Activated naive CD4-positive, alpha-beta T cell treated with anti-CD3 and anti-CD28 coated beads for 36 hours (primary cell): ENCODE measurements at regions not wholly inside any gene's neighbourhood (a gene's known extent, or its start where the extent isn't known, plus 50 kb on each side); places are given as distances from the start of the nearest gene placed in this dataset.
"Not testable (repeated sequence)": the region's sequence is repeated elsewhere in the genome, so short reads cannot be mapped to it uniquely, and the experiment has no call there.

Experiments used
- CTCF ChIA-PET: fragments of 350-600 bp; sonication (Branson Sonifier 250); formaldehyde crosslinking; loops from one replicate; lab custom pipeline; 2021; ENCODE audit warnings: antibody characterized with exemption; lab: Charles Lee
- DNase-seq: peaks from one replicate; pipeline ENCODE4 v3.0.0-alpha.2; 2020
- H3K27ac Mint-ChIP-seq: one replicate; pipeline ENCODE4 v1.8.0; 2021; ENCODE audit warnings: mild to moderate bottlenecking, mixed read lengths
- H3K27me3 Mint-ChIP-seq: one replicate; pipeline ENCODE4 v1.8.0; 2021; ENCODE audit warnings: low read depth, mixed read lengths
- H3K36me3 Mint-ChIP-seq: one replicate; pipeline ENCODE4 v1.8.0; 2021; ENCODE audit warnings: low read depth, mixed read lengths
- H3K4me1 Mint-ChIP-seq: one replicate; pipeline ENCODE4 v1.8.0; 2021; ENCODE audit warnings: low read depth, mixed read lengths
- H3K4me3 Mint-ChIP-seq: one replicate; pipeline ENCODE4 v1.8.0; 2021; ENCODE audit warnings: mild to moderate bottlenecking, moderate library complexity, mixed read lengths
- H3K9me3 Mint-ChIP-seq: one replicate; pipeline ENCODE4 v1.8.0; 2021; ENCODE audit warnings: mixed read lengths
- intact Hi-C: fragments of 100-400 bp; cut with micrococcal nuclease; formaldehyde crosslinking; loops from one replicate; pipeline ENCODE4 v1.15.1; 2023

DNA sequence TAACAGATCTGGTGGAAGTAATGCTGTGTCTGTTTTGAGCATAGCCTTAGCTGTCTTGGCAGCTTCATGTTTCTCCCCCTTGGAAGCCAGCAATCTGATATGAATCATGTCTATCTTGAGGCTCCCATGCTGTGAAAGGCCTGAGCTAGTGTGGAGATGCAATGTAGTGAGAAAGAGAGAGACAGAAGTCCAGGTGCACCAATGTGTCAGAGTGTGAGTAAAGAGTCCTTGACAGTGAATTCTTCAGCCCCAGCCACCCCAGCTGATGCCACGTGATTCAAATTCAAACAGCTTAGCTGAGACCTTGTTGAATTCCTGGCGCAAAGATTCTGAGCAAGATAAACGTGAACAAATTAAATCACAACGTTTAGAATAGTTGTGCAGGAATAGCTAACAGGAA lies 704.2 kb downstream of the EDEM1 start:
- DNase-seq: no peak
- Mint-ChIP-seq H3K4me3 (no peak overlapping the region), H3K9me3 (peaks cover 4% of the 10 kb centered on the region), H3K27me3 (no peaks in the 10 kb centered on the region), H3K4me1 (no peaks in the 10 kb centered on the region), H3K36me3 (no peaks in the 10 kb centered on the region), H3K27ac (no peak overlapping the region)
- intact Hi-C loops: no loop called here
- CTCF ChIA-PET: no interaction called here

DNA sequence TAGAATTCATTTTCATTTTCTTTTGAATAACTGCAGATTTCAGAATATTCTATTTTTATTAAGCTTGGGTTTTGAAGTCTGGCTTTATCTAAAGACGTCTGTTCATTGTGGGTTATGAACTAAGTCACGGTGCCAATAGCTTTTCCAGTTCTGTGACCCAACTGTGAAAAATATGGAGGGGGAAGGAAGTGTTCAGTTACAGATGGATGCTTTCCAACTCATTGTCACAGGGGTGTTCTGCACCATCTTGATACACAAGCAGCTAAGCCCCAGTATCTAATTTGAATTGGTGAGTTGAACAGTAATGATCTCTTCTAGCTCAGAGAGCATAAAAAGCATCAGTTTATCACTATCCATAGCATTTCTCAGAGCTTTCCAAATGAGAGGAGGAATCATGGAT lies 710.6 kb downstream of the EDEM1 start:
- CTCF ChIA-PET: interaction anchor here (0.7 kb wide), 1 partner anchor 30 kb away, joined by 4 read pairs; no protein-coding TSS in a partner anchor
- intact Hi-C loops: no loop called here
- no peaks in the 10 kb centered on the region for H3K36me3 Mint-ChIP-seq
- no peak overlapping the region for H3K4me3 Mint-ChIP-seq
- DNase-seq: no peak
- no peak overlapping the region for H3K27ac Mint-ChIP-seq
- no peaks in the 10 kb centered on the region for H3K27me3 Mint-ChIP-seq
- no peaks in the 10 kb centered on the region for H3K4me1 Mint-ChIP-seq
- peaks cover 2% of the 10 kb centered on the region for H3K9me3 Mint-ChIP-seq

DNA sequence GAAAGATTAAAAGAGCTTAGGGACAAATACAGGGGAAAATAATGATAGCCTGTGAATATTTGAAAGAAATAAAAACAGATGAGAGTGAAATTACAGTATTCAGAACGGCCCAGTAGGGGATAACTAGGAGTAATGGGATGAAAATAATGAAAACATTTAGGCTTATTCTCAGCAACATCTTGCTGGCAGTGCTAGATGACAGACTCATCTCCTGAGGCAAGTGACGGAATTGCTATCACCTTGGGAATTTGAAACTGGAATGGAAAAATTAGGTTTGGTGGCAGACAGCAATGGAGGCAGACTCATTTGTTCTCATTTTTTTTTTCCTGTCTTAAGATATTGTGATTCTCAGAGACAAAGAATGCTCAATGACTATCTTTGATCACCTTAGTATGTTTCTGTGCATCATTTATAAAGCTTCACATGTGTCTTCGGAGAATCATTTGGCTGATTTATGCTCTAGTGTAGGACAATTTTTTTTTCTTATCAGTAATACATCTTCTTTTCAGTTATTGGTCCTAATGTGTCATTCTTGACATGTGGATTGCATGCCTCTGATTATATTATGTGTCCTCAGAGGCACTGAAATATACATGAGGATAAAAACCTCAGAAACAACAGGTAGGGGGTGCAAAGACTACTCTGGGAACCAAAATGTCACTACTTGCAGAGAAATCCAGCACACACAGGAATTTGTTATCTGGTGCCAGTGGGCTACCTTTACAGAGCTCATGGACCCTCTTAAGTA lies 711.7 kb downstream of the EDEM1 start:
- intact Hi-C loops: no loop called here
- no peaks in the 10 kb centered on the region for H3K36me3 Mint-ChIP-seq
- H3K4me3 Mint-ChIP-seq: no peak overlapping the region
- DNase-seq: no peak
- no peaks in the 10 kb centered on the region for H3K27me3 Mint-ChIP-seq
- CTCF ChIA-PET: no interaction called here
- H3K27ac Mint-ChIP-seq: no peak overlapping the region
- no peaks in the 10 kb centered on the region for H3K4me1 Mint-ChIP-seq
- H3K9me3 Mint-ChIP-seq: peaks cover 4% of the 10 kb centered on the region

DNA sequence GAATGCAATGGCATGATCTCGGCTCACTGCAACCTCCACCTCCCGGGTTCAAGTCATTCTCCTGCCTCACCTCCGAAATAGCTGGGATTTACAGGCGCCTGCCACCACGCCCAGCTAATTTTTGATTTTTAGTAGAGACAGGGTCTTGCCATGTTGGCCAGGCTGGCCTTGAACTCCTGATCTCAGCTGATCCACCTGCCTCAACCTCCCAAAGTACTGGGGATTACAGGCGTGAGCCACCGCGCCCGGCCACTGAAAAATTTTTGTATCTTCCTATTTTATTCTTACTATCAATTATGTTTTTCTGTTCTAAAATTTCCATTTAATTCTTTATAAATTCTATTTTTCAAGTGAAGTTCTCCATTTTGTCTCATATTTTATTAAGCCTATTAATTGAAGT lies 730.4 kb downstream of the EDEM1 start:
- CTCF ChIA-PET: no interaction called here

DNA sequence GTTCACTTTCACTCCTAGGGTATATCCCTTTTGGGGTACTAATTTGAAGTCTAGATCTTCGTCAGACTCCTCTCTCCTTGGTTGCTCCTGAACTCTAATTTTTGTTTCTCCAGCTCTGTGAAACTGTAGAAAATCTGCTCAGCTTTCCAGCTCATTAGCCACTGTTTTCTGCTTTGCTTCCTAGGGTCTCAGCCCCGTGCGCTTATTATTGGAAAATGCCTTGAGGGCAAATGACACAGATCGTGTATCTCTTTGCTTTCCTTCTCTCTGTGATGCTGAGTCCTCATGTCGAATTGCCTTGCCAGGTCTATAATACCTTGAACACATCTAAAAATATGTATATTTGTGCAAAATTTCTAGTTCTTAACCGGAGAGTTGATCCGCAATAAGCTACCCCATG lies 731.1 kb downstream of the EDEM1 start:
- CTCF ChIA-PET: no interaction called here
- H3K9me3 Mint-ChIP-seq: peaks cover 5% of the 10 kb centered on the region
- intact Hi-C loops: no loop called here
- no peaks in the 10 kb centered on the region for H3K27me3 Mint-ChIP-seq
- H3K36me3 Mint-ChIP-seq: no peaks in the 10 kb centered on the region
- no peak overlapping the region for H3K27ac Mint-ChIP-seq
- no peak for DNase-seq
- no peaks in the 10 kb centered on the region for H3K4me1 Mint-ChIP-seq
- H3K4me3 Mint-ChIP-seq: no peak overlapping the region

More for the DNA sequence above, 730.4 kb downstream of the EDEM1 start:
- DNase-seq: no peak
- H3K4me3 Mint-ChIP-seq: no peak overlapping the region
- H3K27me3 Mint-ChIP-seq: no peaks in the 10 kb centered on the region
- no peak overlapping the region for H3K27ac Mint-ChIP-seq
- no peaks in the 10 kb centered on the region for H3K4me1 Mint-ChIP-seq
- H3K9me3 Mint-ChIP-seq: peaks cover 5% of the 10 kb centered on the region
- no peaks in the 10 kb centered on the region for H3K36me3 Mint-ChIP-seq
- intact Hi-C loops: no loop called here

DNA sequence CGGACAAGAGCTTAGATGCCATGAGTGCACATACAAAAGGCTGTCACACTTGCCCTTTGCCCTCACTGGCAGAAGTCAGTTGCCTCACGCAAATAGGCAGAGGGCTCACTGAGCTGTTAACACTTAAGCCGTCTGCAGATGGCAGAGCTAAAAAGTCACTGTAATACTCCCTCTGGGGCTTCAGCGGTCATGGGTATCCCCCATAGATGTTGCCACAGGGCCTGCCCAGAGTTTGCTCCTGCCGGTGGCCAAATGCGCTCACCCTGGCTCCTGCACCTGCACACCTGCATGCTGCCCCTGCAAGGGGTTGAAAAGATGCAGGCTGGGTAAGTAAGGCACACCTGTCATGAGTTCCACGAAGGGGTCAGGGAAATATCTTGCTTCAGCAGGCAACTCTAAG lies 741.5 kb downstream of the EDEM1 start:
- H3K36me3 Mint-ChIP-seq: no peaks in the 10 kb centered on the region
- H3K9me3 Mint-ChIP-seq: peaks cover 2% of the 10 kb centered on the region
- H3K27ac Mint-ChIP-seq: no peak overlapping the region
- H3K4me1 Mint-ChIP-seq: no peaks in the 10 kb centered on the region
- no peaks in the 10 kb centered on the region for H3K27me3 Mint-ChIP-seq
- H3K4me3 Mint-ChIP-seq: no peak overlapping the region
- intact Hi-C loops: no loop called here
- no peak for DNase-seq
- CTCF ChIA-PET: interaction anchor here (1.2 kb wide), 1 partner anchor 31 kb away, joined by 4 read pairs; no protein-coding TSS in a partner anchor

DNA sequence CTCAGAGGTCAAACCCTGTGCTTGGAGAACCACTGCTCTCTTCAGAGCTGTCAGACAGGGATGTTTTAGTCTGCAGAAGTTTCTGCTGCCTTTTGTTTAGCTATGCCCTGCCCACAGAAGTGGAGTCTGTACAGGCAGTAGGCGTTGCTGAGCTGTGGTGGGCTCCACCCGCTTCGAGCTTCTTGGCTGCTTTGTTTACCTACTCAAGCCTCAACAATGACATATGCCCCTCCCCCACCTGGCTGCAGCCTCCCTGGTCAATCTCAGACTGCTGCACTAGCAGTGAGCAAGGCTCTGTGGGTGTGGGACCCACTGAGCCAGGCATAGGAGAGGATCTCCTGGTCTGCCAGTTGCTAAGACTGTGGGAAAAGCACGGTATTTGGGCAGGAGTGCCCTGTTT lies 756.6 kb downstream of the EDEM1 start:
- H3K4me3 Mint-ChIP-seq, DNase-seq, CTCF ChIA-PET: not testable (repeated sequence)

DNA sequence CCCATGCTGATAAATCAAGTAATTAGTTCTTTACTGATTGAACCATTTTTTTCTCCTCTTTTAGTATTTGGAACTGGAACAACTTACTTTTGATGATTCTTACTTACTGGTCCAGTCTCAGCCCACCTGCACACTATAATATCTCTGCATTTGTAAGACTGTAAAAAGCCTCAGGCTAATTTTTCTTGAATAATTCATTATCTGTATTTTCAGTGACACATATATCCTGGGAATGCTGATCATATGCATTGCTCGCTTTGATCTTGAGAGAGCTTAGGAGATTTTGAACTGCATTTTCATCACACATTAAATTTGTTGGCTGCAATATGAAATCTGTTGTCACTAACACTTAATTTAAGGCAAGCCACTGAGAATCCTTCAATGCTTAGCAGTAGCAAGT lies 760.6 kb downstream of the EDEM1 start:
- intact Hi-C loops: no loop called here
- no peaks in the 10 kb centered on the region for H3K4me1 Mint-ChIP-seq
- no peaks in the 10 kb centered on the region for H3K9me3 Mint-ChIP-seq
- CTCF ChIA-PET: no interaction called here
- no peaks in the 10 kb centered on the region for H3K36me3 Mint-ChIP-seq
- no peak overlapping the region for H3K27ac Mint-ChIP-seq
- no peak overlapping the region for H3K4me3 Mint-ChIP-seq
- DNase-seq: no peak
- no peaks in the 10 kb centered on the region for H3K27me3 Mint-ChIP-seq

More for the DNA sequence above, 756.6 kb downstream of the EDEM1 start:
- H3K27me3 Mint-ChIP-seq, H3K4me1 Mint-ChIP-seq, H3K9me3 Mint-ChIP-seq, H3K27ac Mint-ChIP-seq, intact Hi-C loops, H3K36me3 Mint-ChIP-seq: not testable (repeated sequence)

DNA sequence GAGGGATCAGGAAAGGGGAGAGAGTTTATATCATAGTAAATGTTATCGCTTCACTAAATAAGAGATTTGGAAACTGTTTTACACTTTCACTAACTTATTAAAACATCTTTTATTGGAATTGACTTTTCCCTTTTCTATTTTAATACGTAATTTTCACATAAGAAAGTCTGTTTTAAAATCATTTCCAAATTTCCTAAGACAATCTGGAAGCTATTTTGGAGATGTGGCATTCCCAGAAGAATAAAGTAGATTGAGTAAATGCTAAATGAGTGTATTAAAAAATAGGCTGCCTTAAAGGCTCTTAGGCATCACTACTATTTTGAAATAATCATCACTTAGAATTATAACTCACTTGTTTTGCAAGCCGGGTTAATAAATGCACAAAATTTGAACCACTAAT lies 763.5 kb downstream of the EDEM1 start:
- Mint-ChIP-seq H3K27me3 (no peaks in the 10 kb centered on the region), H3K9me3 (no peaks in the 10 kb centered on the region), H3K4me3 (no peak overlapping the region), H3K4me1 (no peaks in the 10 kb centered on the region), H3K27ac (no peak overlapping the region), H3K36me3 (no peaks in the 10 kb centered on the region)
- CTCF ChIA-PET: no interaction called here
- no peak for DNase-seq
- intact Hi-C loops: no loop called here

DNA sequence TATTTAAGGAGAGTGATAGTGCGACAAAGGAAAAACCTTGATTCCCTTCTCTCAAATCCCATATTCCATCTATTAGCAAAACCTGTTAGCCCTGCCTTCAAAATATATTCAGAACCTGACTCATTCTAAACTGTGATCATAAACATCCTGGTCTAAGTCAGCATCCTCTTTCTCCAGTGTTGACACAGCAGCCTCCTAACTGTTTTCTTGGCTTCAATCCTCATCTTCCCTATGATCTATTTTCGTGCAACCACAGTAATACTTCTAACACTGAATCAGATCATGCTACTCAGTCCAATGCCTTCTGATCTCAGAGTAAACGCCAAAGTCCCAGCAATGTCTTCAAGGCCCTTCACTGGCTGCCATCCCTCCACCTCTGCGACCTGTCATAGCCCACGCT lies 785.1 kb downstream of the EDEM1 start:
- Mint-ChIP-seq H3K4me1 (no peaks in the 10 kb centered on the region), H3K9me3 (no peaks in the 10 kb centered on the region), H3K27me3 (no peaks in the 10 kb centered on the region), H3K4me3 (no peak overlapping the region), H3K27ac (no peak overlapping the region), H3K36me3 (no peaks in the 10 kb centered on the region)
- DNase-seq: no peak
- intact Hi-C loops: no loop called here
- CTCF ChIA-PET: no interaction called here

DNA sequence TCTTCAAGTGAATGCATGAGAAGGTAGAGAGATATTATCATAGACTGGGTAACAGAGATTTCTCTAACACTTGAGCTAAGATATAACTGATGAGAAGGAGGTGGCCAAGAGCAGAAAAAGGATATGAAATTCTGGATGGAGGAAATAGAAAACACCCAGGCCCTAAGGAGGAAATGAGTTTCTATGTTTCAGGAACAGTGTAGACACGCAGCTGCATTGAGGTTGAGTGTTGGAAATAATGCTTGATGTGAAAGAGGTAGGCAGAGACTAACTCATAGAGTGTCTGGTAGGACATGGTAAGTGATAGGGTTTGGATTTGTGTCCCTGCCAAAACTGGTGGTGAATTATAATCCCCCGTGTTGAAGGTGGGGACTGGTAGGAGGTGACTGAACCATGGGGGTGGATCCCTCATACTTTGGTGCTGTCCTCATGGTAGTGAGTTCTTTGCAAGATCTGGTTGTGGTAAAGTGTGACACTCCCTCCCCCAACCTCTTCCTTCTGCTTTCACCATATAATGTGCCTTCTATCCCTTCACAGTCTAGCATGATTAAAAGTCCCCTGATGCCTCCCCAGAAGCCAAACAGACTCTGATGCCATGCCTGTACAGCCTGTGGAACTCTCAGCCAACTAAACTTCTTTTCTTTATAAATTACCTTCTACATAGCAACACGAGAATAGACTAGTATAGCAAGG lies 787.3 kb downstream of the EDEM1 start:
- intact Hi-C loops: no loop called here
- Mint-ChIP-seq H3K4me1 (no peaks in the 10 kb centered on the region), H3K27ac (no peak overlapping the region), H3K36me3 (no peaks in the 10 kb centered on the region), H3K9me3 (no peaks in the 10 kb centered on the region), H3K27me3 (no peaks in the 10 kb centered on the region), H3K4me3 (no peak overlapping the region)
- no peak for DNase-seq
- CTCF ChIA-PET: no interaction called here

DNA sequence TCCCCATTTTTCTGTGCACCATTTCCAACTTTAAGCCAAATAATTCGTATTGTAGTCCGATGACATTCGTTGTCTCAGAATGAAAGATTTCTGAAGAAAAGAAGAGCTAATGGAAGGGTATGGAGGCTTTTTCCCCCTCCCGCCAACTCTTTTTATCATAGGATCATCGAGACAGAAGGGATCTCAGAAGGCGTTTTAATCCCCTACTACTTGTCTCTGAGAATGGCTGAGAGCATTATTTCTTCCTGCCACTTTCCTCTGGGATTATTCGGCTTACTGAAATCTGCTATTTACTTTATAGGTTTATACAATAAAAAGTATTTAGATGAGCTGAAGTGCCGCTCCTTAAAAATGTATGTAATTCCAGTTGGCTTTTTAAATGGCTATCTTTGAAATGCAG lies 789.8 kb downstream of the EDEM1 start:
- CTCF ChIA-PET: no interaction called here
- intact Hi-C loops: no loop called here
- Mint-ChIP-seq H3K36me3 (no peaks in the 10 kb centered on the region), H3K27ac (no peak overlapping the region), H3K27me3 (no peaks in the 10 kb centered on the region), H3K4me3 (no peak overlapping the region), H3K9me3 (peaks cover 11% of the 10 kb centered on the region), H3K4me1 (no peaks in the 10 kb centered on the region)
- DNase-seq: no peak

DNA sequence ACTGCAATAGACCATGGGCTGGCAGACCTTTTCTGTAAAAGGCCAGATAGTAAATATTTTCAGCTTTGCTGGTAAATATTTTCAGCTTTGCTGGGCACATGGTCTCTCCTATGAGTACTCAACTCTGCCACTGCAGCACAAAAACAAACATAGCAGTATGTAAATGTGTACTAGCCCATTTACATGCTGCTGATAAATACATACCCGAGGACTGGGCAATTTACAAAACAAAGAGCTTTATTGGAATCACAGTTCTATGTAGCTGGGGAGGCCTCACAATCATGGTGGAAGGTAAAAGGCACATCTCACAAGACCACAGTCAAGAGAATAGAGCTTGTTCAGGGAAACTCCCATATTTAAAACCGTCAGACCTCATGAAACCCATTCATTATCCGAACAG lies 793.0 kb downstream of the EDEM1 start:
- Mint-ChIP-seq H3K9me3 (peaks cover 13% of the 10 kb centered on the region), H3K27me3 (no peaks in the 10 kb centered on the region), H3K27ac (no peak overlapping the region), H3K4me1 (no peaks in the 10 kb centered on the region), H3K36me3 (no peaks in the 10 kb centered on the region), H3K4me3 (no peak overlapping the region)
- CTCF ChIA-PET: no interaction called here
- DNase-seq: no peak
- intact Hi-C loops: no loop called here
